Vagina (tissue), 2 donors: ENCODE measurements at regions not wholly inside any gene's neighbourhood (a gene's known extent, or its start where the extent isn't known, plus 50 kb on each side); places are given as distances from the start of the nearest gene placed in this dataset.

Source experiments
- DNase-seq, 2 donors: peaks; one replicate each; pipeline ENCODE4 v3.0.0-alpha.2; 2017; ENCODE audit errors: extremely low spot score in 2 of 2
- H3K27ac ChIP-seq: fragments of 200-600 bp; sonication (generic); one replicate; pipeline ENCODE4 v1.5.1; 2019
- H3K27me3 ChIP-seq: fragments of 200-600 bp; sonication (generic); one replicate; pipeline ENCODE4 v1.5.1; 2019
- H3K36me3 ChIP-seq, 2 donors: fragments of 200-600 bp; sonication (generic); one replicate each; pipeline ENCODE4 v1.5.1; 2017 to 2019
- H3K4me1 ChIP-seq: fragments of 200-600 bp; sonication (generic); one replicate; pipeline ENCODE4 v1.5.1; 2019
- H3K4me3 ChIP-seq, 2 donors: fragments of 200-600 bp; sonication (generic); 1 replicate in 1 of 2; 2 replicates in 1 of 2; pipeline ENCODE4 v1.5.1; 2016 to 2019
- H3K9me3 ChIP-seq: fragments of 200-600 bp; sonication (generic); one replicate; pipeline ENCODE4 v1.5.1; 2019
- CTCF ChIP-seq, 3 experiments: fragments of 450-650 bp in 2 of 3; fragments of 200-600 bp in 1 of 3; sonication (generic) in 1 of 3; IDR thresholded peaks; one replicate each; pipeline ENCODE4 v1.5.1; 2017 to 2019; ENCODE audit warnings: antibody characterized with exemption in 3 of 3, mild to moderate bottlenecking in 2 of 3, moderate library complexity in 2 of 3
- POLR2A ChIP-seq, 2 donors: fragments of 450-650 bp; IDR thresholded peaks; one replicate each; pipeline ENCODE4 v1.6.1; 2017; ENCODE audit warnings: antibody characterized with exemption in 2 of 2, mild to moderate bottlenecking in 2 of 2, moderate library complexity in 2 of 2
- POLR2AphosphoS5 ChIP-seq, 2 donors: sonication (generic); formaldehyde crosslinking; IDR thresholded peaks; one replicate each; pipeline ENCODE4 v1.9.0; 2017; ENCODE audit warnings: antibody characterized with exemption in 2 of 2, mild to moderate bottlenecking in 2 of 2, low read depth in 1 of 2; ENCODE audit not compliant: insufficient read depth in 1 of 2
- intact Hi-C: fragments of 100-400 bp; cut with DNase I; formaldehyde crosslinking; loops from one replicate; pipeline ENCODE4 v1.15.1; 2023

- Histone ChIP-seq H3K27me3 (no peaks in the 10 kb centered on the region), H3K36me3 (no peaks in the 10 kb centered on the region), H3K9me3 (no peaks in the 10 kb centered on the region), H3K4me3 (no peak overlapping the region), H3K4me1 (no peaks in the 10 kb centered on the region), H3K27ac (no peak overlapping the region)
- intact Hi-C loops, result no loop called here
- TF ChIP-seq POLR2A (IDR thresholded peaks at IDR 0.05) (no peak), POLR2AphosphoS5 (IDR thresholded peaks at IDR 0.05; ENCODE audit: insufficient read depth in 1 of 2, low read depth in 1 of 2) (no peak), CTCF (IDR thresholded peaks at IDR 0.05) (no peak)
- DNase-seq, result no peak
These were observed 289.7 kb upstream of the VSTM2A start for GRCh38 chr7:54252256-54253035.

GRCh38 chr7:54253036-54253373 is 289.2 kb upstream of the VSTM2A start:
- no peaks in the 10 kb centered on the region for H3K4me1 ChIP-seq
- no peak for TF ChIP-seq CTCF (IDR thresholded peaks at IDR 0.05)
- no peak for TF ChIP-seq POLR2A (IDR thresholded peaks at IDR 0.05)
- no peak for TF ChIP-seq POLR2AphosphoS5 (IDR thresholded peaks at IDR 0.05; ENCODE audit: insufficient read depth in 1 of 2, low read depth in 1 of 2)
- H3K4me3 ChIP-seq, result no peak overlapping the region
- intact Hi-C loops, result no loop called here
- no peaks in the 10 kb centered on the region for H3K27me3 ChIP-seq
- H3K36me3 ChIP-seq, result no peaks in the 10 kb centered on the region
- no peak for DNase-seq
- H3K27ac ChIP-seq, result no peak overlapping the region
- H3K9me3 ChIP-seq, result no peaks in the 10 kb centered on the region

GRCh38 chr7:54255242-54255641 is 286.9 kb upstream of the VSTM2A start:
- Histone ChIP-seq H3K4me3 (no peak overlapping the region), H3K4me1 (no peaks in the 10 kb centered on the region)
- intact Hi-C loops, result no loop called here

GRCh38 chr7:54259185-54259584 is 283.0 kb upstream of the VSTM2A start:
- Histone ChIP-seq H3K27ac (no peak overlapping the region), H3K27me3 (no peaks in the 10 kb centered on the region), H3K36me3 (no peaks in the 10 kb centered on the region), H3K4me3 (no peak overlapping the region), H3K4me1 (no peaks in the 10 kb centered on the region), H3K9me3 (no peaks in the 10 kb centered on the region)
- no peak for DNase-seq
- intact Hi-C loops, result no loop called here
- TF ChIP-seq POLR2AphosphoS5 (IDR thresholded peaks at IDR 0.05; ENCODE audit: insufficient read depth in 1 of 2, low read depth in 1 of 2) (no peak), POLR2A (IDR thresholded peaks at IDR 0.05) (no peak), CTCF (IDR thresholded peaks at IDR 0.05) (no peak)

More at GRCh38 chr7:54255242-54255641, 286.9 kb upstream of the VSTM2A start:
- Histone ChIP-seq H3K27me3 (no peaks in the 10 kb centered on the region), H3K27ac (no peak overlapping the region), H3K36me3 (no peaks in the 10 kb centered on the region), H3K9me3 (no peaks in the 10 kb centered on the region)
- TF ChIP-seq POLR2A (IDR thresholded peaks at IDR 0.05) (no peak), POLR2AphosphoS5 (IDR thresholded peaks at IDR 0.05; ENCODE audit: insufficient read depth in 1 of 2, low read depth in 1 of 2) (no peak), CTCF (IDR thresholded peaks at IDR 0.05) (no peak)
- no peak for DNase-seq

GRCh38 chr7:54260941-54261371 is 281.2 kb upstream of the VSTM2A start:
- no peaks in the 10 kb centered on the region for H3K27me3 ChIP-seq
- no peaks in the 10 kb centered on the region for H3K36me3 ChIP-seq
- intact Hi-C loops, result no loop called here
- no peak overlapping the region for H3K4me3 ChIP-seq
- H3K9me3 ChIP-seq, result no peaks in the 10 kb centered on the region
- no peaks in the 10 kb centered on the region for H3K4me1 ChIP-seq
- no peak overlapping the region for H3K27ac ChIP-seq
- TF ChIP-seq POLR2A (IDR thresholded peaks at IDR 0.05), result no peak
- TF ChIP-seq POLR2AphosphoS5 (IDR thresholded peaks at IDR 0.05; ENCODE audit: insufficient read depth in 1 of 2, low read depth in 1 of 2), result no peak
- no peak for TF ChIP-seq CTCF (IDR thresholded peaks at IDR 0.05)
- no peak for DNase-seq
